Ascending aorta (tissue), 2 donors: ENCODE measurements at regions not wholly inside any gene's neighbourhood (a gene's known extent, or its start where the extent isn't known, plus 50 kb on each side); places are given as distances from the start of the nearest gene placed in this dataset.

Source experiments
- DNase-seq, 2 donors: peaks; one replicate each; pipeline ENCODE4 v3.0.0-alpha.2; 2019; ENCODE audit warnings: low spot score in 2 of 2
- H3K27ac ChIP-seq, 2 donors: fragments of 200-600 bp; sonication (generic); one replicate each; pipeline ENCODE4 v1.5.1; 2016 to 2017; ENCODE audit warnings: mild to moderate bottlenecking in 1 of 2
- H3K27me3 ChIP-seq: fragments of 200-600 bp; sonication (generic); one replicate; pipeline ENCODE4 v1.5.1; 2017
- H3K36me3 ChIP-seq, 2 donors: fragments of 200-600 bp; sonication (generic); one replicate each; pipeline ENCODE4 v1.5.1; 2016
- H3K4me1 ChIP-seq, 2 donors: fragments of 200-600 bp; sonication (generic); one replicate each; pipeline ENCODE4 v1.5.1; 2016 to 2017; ENCODE audit warnings: mild to moderate bottlenecking in 1 of 2
- H3K4me3 ChIP-seq, 2 donors: fragments of 200-600 bp; sonication (generic); one replicate each; pipeline ENCODE4 v1.5.1; 2016 to 2017; ENCODE audit warnings: mild to moderate bottlenecking in 1 of 2
- H3K9me3 ChIP-seq, 2 donors: fragments of 200-600 bp; sonication (generic); one replicate each; pipeline ENCODE4 v1.5.1; 2016
- CTCF ChIP-seq, 3 experiments: fragments of 200-600 bp in 2 of 3; fragments of 450-650 bp in 1 of 3; sonication (generic) in 2 of 3; IDR thresholded peaks; one replicate each; pipeline ENCODE4 v1.5.1; 2016 to 2019; ENCODE audit warnings: antibody characterized with exemption in 3 of 3, mild to moderate bottlenecking in 1 of 3, moderate library complexity in 1 of 3
- intact Hi-C: fragments of 100-400 bp; cut with DNase I; formaldehyde crosslinking; loops from one replicate; pipeline ENCODE4 v1.15.1; 2023

GRCh38 chr4:156021298-156021697 is 67.6 kb upstream of the CTSO start:
- Histone ChIP-seq H3K9me3 (no peaks in the 10 kb centered on the region), H3K27ac (no peak overlapping the region), H3K27me3 (no peaks in the 10 kb centered on the region), H3K36me3 (no peaks in the 10 kb centered on the region), H3K4me3 (no peak overlapping the region), H3K4me1 (no peaks in the 10 kb centered on the region)
- intact Hi-C loops = no loop called here
- no peak for DNase-seq
- TF ChIP-seq CTCF (IDR thresholded peaks at IDR 0.05) = no peak

- Histone ChIP-seq H3K27ac (no peak overlapping the region), H3K36me3 (no peaks in the 10 kb centered on the region), H3K27me3 (no peaks in the 10 kb centered on the region), H3K4me3 (no peak overlapping the region), H3K9me3 (no peaks in the 10 kb centered on the region), H3K4me1 (no peaks in the 10 kb centered on the region)
- no peak for TF ChIP-seq CTCF (IDR thresholded peaks at IDR 0.05)
- intact Hi-C loops = no loop called here
- DNase-seq = no peak
These were observed 65.6 kb upstream of the CTSO start for GRCh38 chr4:156019246-156019645.

- Histone ChIP-seq H3K4me1 (no peaks in the 10 kb centered on the region), H3K27me3 (no peaks in the 10 kb centered on the region), H3K4me3 (no peak overlapping the region), H3K9me3 (no peaks in the 10 kb centered on the region), H3K36me3 (no peaks in the 10 kb centered on the region), H3K27ac (no peak overlapping the region)
- intact Hi-C loops = no loop called here
- no peak for TF ChIP-seq CTCF (IDR thresholded peaks at IDR 0.05)
- no peak for DNase-seq
These were observed 64.7 kb upstream of the CTSO start for GRCh38 chr4:156018383-156018782.

- TF ChIP-seq CTCF (IDR thresholded peaks at IDR 0.05) = no peak
- H3K9me3 ChIP-seq = no peaks in the 10 kb centered on the region
- H3K4me3 ChIP-seq = no peak overlapping the region
These were observed 62.1 kb upstream of the CTSO start for GRCh38 chr4:156015781-156016180.

GRCh38 chr4:156006192-156006591 is 52.5 kb upstream of the CTSO start:
- Histone ChIP-seq H3K4me3 (no peak overlapping the region), H3K36me3 (no peaks in the 10 kb centered on the region), H3K27ac (no peak overlapping the region), H3K9me3 (no peaks in the 10 kb centered on the region), H3K4me1 (no peaks in the 10 kb centered on the region), H3K27me3 (no peaks in the 10 kb centered on the region)
- DNase-seq = no peak
- no peak for TF ChIP-seq CTCF (IDR thresholded peaks at IDR 0.05)
- intact Hi-C loops = no loop called here

More at GRCh38 chr4:156015781-156016180, 62.1 kb upstream of the CTSO start:
- intact Hi-C loops = no loop called here
- Histone ChIP-seq H3K27me3 (no peaks in the 10 kb centered on the region), H3K27ac (no peak overlapping the region), H3K36me3 (no peaks in the 10 kb centered on the region), H3K4me1 (no peaks in the 10 kb centered on the region)
- no peak for DNase-seq
